ENCODE measurements at regions not wholly inside any gene's neighbourhood (a gene's known extent, or its start where the extent isn't known, plus 50 kb on each side); places are given as distances from the start of the nearest gene placed in this dataset.
A peak's percentile ranks its signal among the peaks of the same experiment; 100 is the strongest.
"Not testable (repeated sequence)": the region's sequence is repeated elsewhere in the genome, so short reads cannot be mapped to it uniquely, and the experiment has no call there.

DNA sequence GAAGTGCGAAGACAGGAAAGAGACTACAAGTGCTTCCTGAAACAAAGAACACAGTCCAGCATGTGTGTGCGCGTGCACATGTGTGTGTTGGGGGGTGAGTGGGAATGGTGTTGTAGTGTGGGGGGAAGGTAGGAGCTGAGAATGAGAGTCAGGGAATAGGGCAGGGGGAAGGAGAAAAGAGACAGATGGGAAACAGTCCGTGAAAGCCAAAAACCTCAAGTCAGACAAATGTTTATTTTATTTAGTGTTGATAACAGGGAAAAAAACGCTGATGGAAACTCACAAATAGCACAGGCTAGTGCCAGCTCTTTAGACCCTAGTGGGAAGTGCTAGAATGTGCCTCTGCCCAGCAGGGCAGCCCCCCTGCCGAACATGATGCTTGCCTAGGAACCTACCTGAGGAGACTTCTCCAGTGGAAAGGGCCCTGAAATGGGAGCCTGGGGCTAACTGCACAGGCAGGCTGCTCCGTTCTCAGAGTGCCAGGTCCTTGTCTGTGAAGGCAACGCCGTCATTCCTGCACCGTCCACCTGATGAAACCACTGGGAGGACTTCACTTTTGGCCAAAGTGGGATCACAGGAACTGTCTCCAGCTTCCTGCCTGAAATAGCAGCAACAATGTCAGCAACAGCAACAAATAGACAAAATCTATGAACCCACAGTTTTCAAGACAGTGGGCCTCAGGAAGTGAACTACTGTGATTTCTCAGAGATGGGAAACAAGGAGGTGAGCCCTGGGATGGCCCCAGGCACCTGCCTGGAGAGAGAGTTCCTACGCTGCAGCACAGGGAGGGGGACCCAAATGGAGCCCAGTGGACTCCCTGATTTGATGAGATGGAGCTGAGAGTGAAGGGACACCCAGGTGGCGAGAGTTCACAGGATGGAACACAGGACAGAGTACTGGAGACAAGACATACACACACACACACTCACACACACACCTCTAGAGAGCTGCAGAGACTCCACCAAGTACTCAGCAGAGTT lies 379.7 kb downstream of the RPS24 start:
- DNase-seq (ENCODE audit: low read depth, low spot score): peak; percentile 44

DNA sequence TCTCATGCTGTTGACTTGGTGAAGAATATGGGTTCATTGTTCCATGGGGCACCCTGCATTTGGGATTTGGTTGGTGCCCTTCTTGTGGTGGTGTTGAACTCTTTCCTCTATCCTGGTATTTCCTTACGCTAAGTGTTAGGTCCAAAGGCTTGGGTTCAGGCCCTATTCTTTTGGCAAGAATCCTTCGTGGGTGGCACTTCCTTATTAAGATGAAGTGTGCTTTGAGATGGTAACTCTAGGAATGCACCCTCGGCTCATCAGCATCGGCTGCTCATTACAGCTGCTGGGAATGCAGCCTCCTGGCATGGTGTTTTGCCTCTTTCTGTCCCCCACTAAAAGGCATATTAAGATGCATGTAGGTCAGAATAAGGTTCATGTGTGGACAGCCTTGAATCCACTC lies 380.7 kb downstream of the RPS24 start:
- DNase-seq (ENCODE audit: low read depth, low spot score): no peak

DNA sequence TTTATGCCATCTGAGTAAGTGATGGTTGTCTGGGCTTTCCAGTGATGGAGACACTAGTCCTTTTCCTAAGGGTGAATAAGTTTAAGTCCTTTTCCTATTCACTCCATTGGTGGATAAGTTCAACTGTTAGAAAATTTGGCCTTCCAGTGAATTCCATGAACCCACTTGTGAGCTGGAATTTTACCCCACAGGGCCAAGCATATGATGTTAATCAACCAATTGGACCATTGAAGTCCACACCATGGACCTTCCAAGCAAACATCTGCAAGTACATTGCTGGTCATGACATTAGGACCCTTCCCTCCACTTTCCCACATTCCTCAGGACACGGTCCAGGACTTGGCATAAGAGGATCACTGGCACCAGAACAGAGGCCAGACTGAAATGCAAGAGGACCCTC lies 381.4 kb downstream of the RPS24 start:
- DNase-seq (ENCODE audit: low read depth, low spot score): no peak

GRCh38 chr10:78416031-78417011 lies 382.7 kb downstream of the RPS24 start:
- no peak for DNase-seq (ENCODE audit: low read depth, low spot score)

GRCh38 chr10:78417425-78418370 lies 384.0 kb downstream of the RPS24 start:
- DNase-seq (ENCODE audit: low read depth, low spot score): no peak

GRCh38 chr10:78419481-78420265 lies 386.0 kb downstream of the RPS24 start:
- no peak for DNase-seq (ENCODE audit: low read depth, low spot score)

- DNase-seq (ENCODE audit: low read depth, low spot score): no peak
These were observed 387.5 kb downstream of the RPS24 start for GRCh38 chr10:78420946-78421735.

DNA sequence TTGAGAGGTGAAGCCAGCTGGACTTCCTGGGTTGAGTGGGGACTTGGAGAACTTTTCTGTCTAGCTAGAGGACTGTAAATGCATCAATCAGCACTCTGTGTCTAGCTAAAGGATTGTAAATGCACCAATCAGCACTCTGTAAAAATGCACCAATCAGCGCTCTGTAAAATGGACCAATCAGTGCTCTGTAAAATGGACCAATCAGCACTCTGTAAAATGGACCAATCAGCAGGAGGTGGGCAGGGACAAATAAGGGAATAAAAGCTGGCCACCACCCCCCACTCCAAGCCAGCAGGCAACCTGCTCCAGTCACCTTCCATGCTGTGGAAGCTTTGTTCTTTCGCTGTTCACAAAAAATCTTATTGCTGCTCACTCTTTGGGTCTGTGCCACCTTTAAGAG lies 390.4 kb downstream of the RPS24 start:
- DNase-seq (ENCODE audit: low read depth, low spot score): not testable (repeated sequence)

- DNase-seq (ENCODE audit: low read depth, low spot score): no peak
These were observed 391.1 kb downstream of the RPS24 start for GRCh38 chr10:78424723-78425122.

GRCh38 chr10:78426181-78426580 lies 392.5 kb downstream of the RPS24 start:
- no peak for DNase-seq (ENCODE audit: low read depth, low spot score)

- DNase-seq (ENCODE audit: low read depth, low spot score): no peak
These were observed 393.9 kb downstream of the RPS24 start for GRCh38 chr10:78427497-78428031.

DNA sequence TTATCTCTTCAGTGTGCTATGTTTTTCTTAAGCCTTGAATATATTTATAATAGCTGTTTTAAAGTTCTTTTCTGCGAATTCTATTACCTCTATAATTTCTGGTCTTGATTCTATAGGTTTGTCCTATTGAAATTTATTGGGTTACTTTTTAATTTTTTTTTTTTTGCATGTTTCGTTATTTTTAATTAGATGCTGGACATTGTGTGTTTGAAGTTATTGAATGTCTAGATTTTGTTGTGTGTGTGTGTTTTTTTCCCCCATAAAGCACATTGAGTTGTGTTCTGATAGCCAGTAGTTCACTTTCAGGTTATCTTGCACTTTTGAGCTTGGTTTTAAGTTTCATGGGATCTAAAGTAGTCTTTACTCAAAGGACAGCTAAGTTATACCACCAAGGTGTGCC lies 394.9 kb downstream of the RPS24 start:
- no peak for DNase-seq (ENCODE audit: low read depth, low spot score)

DNA sequence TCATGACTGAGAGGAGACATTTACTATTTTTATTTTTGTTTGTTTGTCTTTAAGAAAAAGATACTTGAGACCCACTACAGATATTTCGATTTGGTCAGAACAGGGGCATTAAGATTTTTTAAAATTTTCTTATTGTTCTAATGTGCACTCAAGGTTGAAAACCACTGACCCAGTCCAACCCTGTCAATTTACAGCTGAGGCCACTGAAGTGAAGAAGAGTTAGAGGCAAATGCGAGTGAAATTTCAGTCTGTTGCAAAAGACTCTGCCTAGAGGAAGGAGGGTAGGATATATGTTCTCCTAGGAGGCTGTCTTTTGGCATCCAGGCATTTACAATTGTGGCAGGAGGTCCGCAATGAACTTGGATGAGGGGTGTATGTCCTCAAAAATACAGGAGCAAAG lies 396.3 kb downstream of the RPS24 start:
- DNase-seq (ENCODE audit: low read depth, low spot score): no peak

DNA sequence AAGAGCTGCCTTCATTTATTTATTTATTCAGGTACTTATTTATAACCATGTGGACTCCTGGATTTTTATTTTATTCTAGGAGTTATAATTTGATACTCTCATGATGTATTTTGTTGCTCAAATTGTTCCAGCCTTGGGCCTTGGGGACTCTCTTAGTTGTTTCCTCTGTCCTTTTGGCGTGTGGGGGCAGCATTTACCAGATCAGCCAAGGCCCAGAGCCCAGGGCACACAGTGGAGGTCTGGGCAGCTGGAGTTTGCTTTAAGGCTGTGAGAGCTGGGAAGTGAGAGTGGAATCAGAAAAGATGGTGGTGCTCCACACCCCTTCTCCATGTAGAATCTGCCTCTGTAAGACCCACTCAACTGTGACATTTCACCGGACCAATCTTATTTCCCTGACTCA lies 398.9 kb downstream of the RPS24 start:
- DNase-seq (ENCODE audit: low read depth, low spot score): no peak

- DNase-seq (ENCODE audit: low read depth, low spot score): no peak
These were observed 399.5 kb downstream of the RPS24 start for GRCh38 chr10:78433076-78433595.

GRCh38 chr10:78433766-78434535 lies 400.3 kb downstream of the RPS24 start:
- DNase-seq (ENCODE audit: low read depth, low spot score): no peak

GRCh38 chr10:78434886-78435285 lies 401.2 kb downstream of the RPS24 start:
- no peak for DNase-seq (ENCODE audit: low read depth, low spot score)

Data from astrocyte of the hippocampus (primary cell).